ENCODE measurements at regions not wholly inside any gene's neighbourhood (a gene's known extent, or its start where the extent isn't known, plus 50 kb on each side); places are given as distances from the start of the nearest gene placed in this dataset.

- no peak for DNase-seq (ENCODE audit: insufficient read length, low spot score)
- no peak for FAIRE-seq
Observed at GRCh38 chr1:82503822-82504221, 703.1 kb downstream of the ADGRL2 start.

DNA sequence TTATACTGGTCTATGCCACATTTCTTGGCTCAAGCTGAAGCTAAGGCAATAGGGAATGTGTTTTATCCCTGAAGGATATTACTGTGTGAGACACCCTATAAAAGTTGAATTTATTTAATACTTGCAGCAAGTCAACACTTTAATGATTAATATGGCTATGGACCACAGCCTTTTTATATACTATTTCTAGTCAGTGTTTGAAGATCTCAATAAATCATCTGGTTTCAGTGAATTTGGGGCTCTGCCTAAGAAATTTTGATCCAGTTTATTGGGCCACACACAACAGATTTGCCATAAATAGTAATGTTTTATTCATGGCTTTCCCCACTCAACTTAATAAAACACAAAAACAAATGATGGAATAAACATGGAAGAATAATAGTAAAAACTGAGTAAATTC lies 698.3 kb downstream of the ADGRL2 start:
- DNase-seq (ENCODE audit: insufficient read length, low spot score): no peak
- FAIRE-seq: no peak

GRCh38 chr1:82494117-82494516 lies 693.4 kb downstream of the ADGRL2 start:
- FAIRE-seq (no peak), DNase-seq (ENCODE audit: insufficient read length, low spot score) (no peak)

GRCh38 chr1:82492159-82492558 lies 691.4 kb downstream of the ADGRL2 start:
- DNase-seq (ENCODE audit: insufficient read length, low spot score): no peak
- FAIRE-seq: no peak

DNA sequence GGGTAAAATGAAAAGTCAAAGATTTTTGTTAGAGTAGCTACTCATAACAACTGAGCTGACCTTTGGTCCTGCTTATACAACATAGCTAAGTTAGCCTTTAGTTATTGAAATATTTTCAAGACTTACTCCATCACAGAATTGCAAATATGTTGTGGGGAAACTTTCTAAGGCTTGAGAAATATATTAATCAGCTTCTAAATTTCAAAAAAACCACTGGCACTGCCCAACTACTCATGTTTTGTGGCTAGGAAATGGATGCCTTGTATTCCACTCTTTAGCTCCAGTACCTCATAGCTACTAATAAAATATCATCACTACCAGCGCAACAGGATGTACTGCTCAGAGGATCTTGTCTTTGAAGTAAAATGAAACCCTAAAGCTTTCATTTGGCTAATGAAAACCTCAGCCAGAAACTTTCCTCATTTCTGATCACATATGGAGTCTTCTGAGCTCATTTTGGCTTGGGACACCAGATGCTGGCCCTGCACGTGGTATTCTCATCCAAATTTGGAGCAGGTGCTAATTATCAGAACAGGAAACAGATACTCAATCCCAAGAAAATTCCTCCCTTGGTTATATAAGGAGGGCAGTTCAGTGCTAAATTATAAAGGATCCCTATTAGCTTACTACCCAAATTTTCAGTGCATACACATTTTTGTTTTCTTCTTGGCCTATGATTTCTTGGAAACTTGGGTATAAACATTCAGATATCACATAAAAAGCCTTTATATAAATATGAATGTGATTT lies 690.7 kb downstream of the ADGRL2 start:
- FAIRE-seq: no peak
- DNase-seq (ENCODE audit: insufficient read length, low spot score): no peak

DNA sequence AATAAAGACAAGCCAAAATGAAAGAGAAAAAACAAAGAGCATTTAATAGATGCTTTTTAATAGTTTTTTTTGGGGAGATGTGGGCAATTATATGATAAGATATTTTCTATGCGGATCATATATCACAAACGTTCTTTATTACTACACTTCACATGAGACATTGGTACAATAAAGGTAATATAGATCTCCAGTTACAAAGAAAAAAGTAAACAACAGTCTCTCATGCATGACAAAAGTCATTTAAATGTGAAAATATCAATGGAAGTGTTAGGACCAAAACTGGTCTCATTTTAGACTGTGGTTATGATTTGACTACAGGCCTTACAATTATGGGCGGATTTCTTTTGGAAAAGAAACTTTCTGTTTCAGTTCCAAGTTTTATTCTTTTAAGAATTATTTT lies 687.0 kb downstream of the ADGRL2 start:
- no peak for DNase-seq (ENCODE audit: insufficient read length, low spot score)

DNA sequence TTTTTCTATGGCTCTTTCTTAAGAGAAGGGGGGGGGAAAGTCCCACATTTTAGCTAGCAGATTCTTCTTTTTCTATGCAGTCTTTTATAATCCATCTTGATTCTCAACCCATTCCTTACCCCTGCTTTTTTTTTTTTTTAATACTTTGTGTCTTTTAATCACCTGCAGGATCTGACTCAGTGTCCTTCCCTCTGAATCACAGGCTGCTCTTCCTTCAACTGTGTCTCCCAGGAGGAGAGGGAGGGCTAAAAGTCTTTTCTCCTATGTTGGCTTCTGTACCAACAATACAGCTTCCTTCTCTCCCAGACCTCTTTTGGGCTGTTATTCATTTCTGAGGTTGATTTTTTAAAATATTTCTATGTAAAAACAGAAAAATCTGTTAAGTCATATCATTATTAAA lies 686.2 kb downstream of the ADGRL2 start:
- FAIRE-seq (no peak), DNase-seq (ENCODE audit: insufficient read length, low spot score) (no peak)

More for the DNA sequence above, 687.0 kb downstream of the ADGRL2 start:
- no peak for FAIRE-seq

DNA sequence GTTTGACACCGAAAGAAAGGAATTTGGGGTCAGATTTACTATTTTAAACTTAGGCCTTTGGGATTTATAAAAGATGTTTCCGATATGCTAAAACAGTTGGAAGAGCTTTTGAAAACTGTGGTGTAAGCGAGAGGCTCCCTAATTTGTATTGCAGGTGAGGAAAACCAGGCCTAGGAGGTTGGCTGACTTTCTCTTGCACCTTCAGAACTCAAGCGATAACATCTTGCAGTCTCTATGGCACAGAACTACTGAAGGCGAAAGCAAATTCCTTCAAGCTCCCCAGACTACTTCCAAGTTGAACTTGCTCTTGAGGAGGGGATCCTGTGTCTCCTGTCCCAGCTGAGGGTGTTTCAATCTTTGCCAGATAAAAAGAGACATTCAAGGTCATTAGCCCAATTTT lies 685.7 kb downstream of the ADGRL2 start:
- DNase-seq (ENCODE audit: insufficient read length, low spot score) (no peak), FAIRE-seq (no peak)

DNA sequence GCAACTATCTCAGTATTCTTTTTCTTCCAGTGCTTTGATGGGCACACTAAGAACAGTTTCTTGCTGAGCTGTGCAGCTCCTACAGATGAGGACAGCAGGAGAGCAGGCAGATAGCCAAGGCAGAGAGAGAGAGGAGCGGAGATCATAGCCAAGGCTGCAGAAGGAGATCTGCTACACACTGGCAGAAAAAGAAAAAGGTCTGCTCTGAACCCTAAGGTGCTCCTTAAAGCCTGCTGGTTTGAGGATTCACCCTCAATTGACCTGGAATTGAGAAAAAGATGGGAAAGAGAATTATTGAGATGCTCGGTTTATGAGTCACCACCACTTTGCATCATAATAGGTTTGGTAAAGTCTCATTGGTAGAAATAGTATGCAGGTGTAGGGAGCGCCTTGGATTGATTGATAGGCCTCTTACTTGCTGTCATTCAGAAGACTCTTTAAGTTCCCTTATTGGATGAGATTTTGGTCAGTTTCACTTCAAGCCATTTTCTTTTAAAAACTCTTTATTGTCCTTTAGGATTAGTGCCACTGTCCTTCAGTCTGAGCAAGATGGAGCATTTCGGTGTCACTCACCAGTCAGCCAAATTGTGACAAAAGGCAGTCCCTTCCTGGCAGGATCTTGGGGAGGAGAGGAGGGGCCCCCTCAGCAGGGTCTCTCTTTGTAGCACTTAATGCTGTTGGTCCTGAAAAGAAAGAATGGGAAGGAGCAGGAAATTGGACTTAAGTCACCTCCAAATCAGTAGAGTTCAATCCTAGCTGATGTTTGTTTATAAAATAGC lies 685.0 kb downstream of the ADGRL2 start:
- FAIRE-seq (no peak), DNase-seq (ENCODE audit: insufficient read length, low spot score) (no peak)

DNA sequence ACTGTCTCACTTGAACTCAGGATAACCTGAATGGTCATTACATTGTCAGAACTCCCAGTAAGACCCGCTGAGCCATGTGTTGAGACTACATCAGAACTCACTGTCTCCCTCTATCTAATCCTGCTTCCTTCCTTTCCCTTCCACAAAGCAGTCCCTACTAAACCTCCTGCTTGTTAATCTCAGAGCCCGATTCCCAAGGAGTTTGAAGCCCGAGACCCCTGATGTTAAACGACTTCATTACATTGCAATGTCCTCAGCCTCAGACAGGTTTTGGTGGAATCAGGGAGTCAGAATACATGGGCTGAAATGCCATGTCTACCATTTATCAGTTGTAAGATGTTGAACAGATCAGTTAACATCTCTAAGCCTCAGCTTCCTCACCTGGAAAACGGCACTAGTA lies 682.4 kb downstream of the ADGRL2 start:
- no peak for DNase-seq (ENCODE audit: insufficient read length, low spot score)
- FAIRE-seq: no peak

- DNase-seq (ENCODE audit: insufficient read length, low spot score): no peak
- no peak for FAIRE-seq
Observed at GRCh38 chr1:82478916-82479315, 678.2 kb downstream of the ADGRL2 start.

GRCh38 chr1:82472489-82473131 lies 671.9 kb downstream of the ADGRL2 start:
- no peak for FAIRE-seq
- no peak for DNase-seq (ENCODE audit: insufficient read length, low spot score)

GRCh38 chr1:82466891-82467290 lies 666.2 kb downstream of the ADGRL2 start:
- no peak for FAIRE-seq

GRCh38 chr1:82466416-82466815 lies 665.7 kb downstream of the ADGRL2 start:
- DNase-seq (ENCODE audit: insufficient read length, low spot score) (no peak), FAIRE-seq (no peak)

More at GRCh38 chr1:82466891-82467290, 666.2 kb downstream of the ADGRL2 start:
- DNase-seq (ENCODE audit: insufficient read length, low spot score): no peak

DNA sequence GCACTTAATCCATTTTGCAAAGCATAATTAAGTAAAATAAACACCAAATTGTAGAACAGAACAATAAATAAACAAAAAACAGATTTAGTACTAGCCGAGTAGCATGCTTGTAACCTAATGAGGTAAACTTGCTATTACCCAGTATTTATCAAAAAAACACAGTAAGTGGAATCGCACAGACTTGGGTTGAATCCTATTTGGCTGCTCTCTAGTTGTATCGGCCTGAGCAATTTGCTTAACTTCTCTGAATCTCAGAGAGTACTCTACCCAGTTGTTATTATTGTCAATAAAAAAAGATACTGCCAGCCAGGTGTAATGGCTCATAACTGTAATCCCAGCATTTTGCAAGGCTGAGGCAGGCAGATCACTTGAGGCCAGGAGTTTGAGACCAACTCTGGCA lies 664.3 kb downstream of the ADGRL2 start:
- DNase-seq (ENCODE audit: insufficient read length, low spot score) (no peak), FAIRE-seq (no peak)

DNA sequence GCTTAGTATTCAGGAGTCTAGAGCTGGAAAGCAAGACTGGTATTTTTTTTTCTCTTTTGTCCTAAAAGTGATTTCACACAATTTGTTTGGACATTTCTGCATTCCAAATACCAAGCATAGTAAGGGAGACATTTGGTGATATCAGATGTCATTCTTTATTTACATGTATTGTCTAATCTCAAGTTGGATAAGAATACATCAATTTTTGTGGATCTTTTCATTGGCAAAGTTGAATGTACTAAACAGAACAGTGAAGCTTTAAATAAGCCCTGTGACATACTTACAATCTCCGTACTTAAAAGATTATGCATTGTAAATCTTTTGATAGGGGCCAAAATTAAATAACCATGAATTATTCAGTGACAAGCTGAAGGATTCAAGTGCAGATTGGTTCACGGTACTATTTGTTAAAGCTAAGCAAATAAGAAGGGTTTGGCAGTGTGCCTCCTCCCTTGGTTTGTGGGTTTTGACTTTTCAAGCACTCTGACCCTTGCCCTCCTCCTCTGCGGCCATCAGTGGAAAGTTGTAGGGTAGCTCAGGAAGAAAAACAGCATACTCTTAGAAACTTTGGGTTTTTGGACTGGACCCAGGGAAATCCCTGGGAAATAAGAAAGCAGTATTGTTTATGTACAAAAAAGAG lies 663.7 kb downstream of the ADGRL2 start:
- FAIRE-seq: no peak
- no peak for DNase-seq (ENCODE audit: insufficient read length, low spot score)

DNA sequence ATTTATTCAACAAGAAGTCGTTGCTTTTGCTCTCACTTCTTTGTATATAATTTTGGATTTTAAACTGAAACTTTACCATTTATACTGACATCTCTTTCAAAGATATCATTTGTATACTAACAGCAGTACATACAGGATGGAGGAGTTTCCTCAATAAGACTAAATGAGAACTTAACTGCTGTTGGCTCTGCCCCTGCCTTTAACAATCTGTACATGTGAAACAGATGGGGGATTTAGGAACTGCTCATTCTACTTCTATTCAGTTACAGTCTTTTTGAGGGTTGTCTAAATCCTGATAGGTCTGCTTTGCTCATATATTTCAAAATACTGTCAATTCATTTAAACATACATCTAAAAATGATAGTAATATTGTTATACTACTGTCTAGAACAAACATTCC lies 663.2 kb downstream of the ADGRL2 start:
- DNase-seq (ENCODE audit: insufficient read length, low spot score) (no peak), FAIRE-seq (no peak)

DNA sequence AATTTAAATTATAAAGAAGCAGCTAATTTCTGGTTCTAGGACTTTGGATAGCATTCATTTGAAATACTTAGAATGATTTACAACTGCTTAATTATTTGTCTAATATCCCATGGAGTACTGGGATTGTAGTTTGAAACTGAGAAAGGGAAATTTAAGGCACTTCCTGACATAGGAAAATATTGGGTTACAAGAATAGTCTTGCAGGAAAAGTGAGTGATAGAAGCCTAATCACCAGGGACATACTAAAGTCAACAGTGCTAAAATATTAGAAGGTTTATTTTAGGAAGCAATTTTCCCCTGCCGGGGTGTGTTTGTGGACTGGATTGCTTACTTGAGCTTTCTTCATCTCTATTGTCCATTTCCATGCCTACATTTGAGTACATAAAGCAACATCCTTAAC lies 661.6 kb downstream of the ADGRL2 start:
- FAIRE-seq: no peak
- no peak for DNase-seq (ENCODE audit: insufficient read length, low spot score)

DNA sequence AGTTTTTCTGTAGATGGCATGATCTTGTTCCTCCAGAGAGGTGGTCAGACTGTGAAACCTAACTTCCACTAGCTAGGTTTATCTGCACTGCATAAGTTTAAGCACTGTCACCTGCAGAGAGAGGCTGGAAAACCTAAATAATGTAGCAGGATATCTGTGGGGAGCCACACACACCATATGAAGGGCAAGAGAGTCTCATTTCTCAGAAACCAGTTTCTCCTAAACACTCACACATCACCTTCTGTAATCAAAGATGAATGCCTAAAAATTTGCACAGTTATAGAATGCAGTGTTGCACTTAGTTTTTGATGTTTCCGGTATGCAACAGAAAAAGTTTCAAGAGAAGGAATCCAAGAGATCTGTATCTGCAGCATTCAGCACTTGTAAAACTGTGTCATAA lies 654.6 kb downstream of the ADGRL2 start:
- DNase-seq (ENCODE audit: insufficient read length, low spot score): no peak
- no peak for FAIRE-seq

DNA sequence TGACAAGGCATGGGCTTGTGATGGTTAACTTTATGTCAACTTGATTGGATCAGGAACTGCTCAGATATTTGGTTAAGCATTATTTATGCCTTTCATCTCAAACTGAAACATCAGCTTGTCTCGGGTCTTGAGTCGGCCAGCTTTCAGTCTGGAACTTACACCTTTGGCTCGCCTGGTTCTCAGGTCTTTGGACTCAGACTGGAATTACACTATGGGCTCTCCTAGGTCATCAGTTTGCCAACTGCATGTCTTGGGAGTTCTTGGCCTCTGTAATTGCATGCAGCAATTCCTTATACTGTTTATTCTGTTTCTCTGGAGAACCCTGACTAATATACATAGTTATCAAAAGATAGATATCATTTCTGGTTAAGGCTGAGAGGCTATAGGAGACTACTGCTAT lies 653.7 kb downstream of the ADGRL2 start:
- DNase-seq (ENCODE audit: insufficient read length, low spot score): no peak
- no peak for FAIRE-seq

- no peak for FAIRE-seq
Observed at GRCh38 chr1:82453511-82454185, 652.9 kb downstream of the ADGRL2 start.

More at GRCh38 chr1:82453511-82454185, 652.9 kb downstream of the ADGRL2 start:
- DNase-seq (ENCODE audit: insufficient read length, low spot score): no peak

Measured in GM19239 (cell line).